Bronchial epithelial cell (primary cell): ENCODE measurements at regions not wholly inside any gene's neighbourhood (a gene's known extent, or its start where the extent isn't known, plus 50 kb on each side); places are given as distances from the start of the nearest gene placed in this dataset.
"Not testable (repeated sequence)": the region's sequence is repeated elsewhere in the genome, so short reads cannot be mapped to it uniquely, and the experiment has no call there.

Experiments used
- DNase-seq: peaks from one replicate; pipeline ENCODE4 v3.0.0-alpha.2; 2010; ENCODE audit warnings: low read depth
- FAIRE-seq: peaks from 2 replicates; lab custom pipeline; 2011; peaks lifted over from hg19 to GRCh38; lab: Jason Lieb, UNC
- H3K27me3 ChIP-seq: 2 replicates; pipeline ENCODE4 v1.5.1; 2011; ENCODE audit warnings: low read length; ENCODE audit not compliant: control insufficient read depth, insufficient read depth
- H3K36me3 ChIP-seq: 2 replicates; pipeline ENCODE4 v1.5.1; 2011; ENCODE audit warnings: low read length; ENCODE audit not compliant: control insufficient read depth, insufficient read depth
- H3K4me3 ChIP-seq: 2 replicates; pipeline ENCODE4 v1.5.1; 2011; ENCODE audit warnings: mild to moderate bottlenecking, low read depth, low read length, control low read depth
- CTCF ChIP-seq: IDR thresholded peaks from 2 replicates; pipeline ENCODE4 v1.5.1; 2011; ENCODE audit warnings: mild to moderate bottlenecking, moderate library complexity, low read length, control low read depth, inconsistent platforms; ENCODE audit not compliant: insufficient read depth, severe bottlenecking

- no peak for FAIRE-seq
Measured at GRCh38 chr7:79775911-79776310, 322.4 kb upstream of the MAGI2 start.

GRCh38 chr7:79774150-79774549 lies 320.7 kb upstream of the MAGI2 start:
- DNase-seq (peak; percentile 54), FAIRE-seq (no peak)
- no peaks in the 10 kb centered on the region for H3K36me3 ChIP-seq
- TF ChIP-seq CTCF, result no peak
- no peak overlapping the region for H3K4me3 ChIP-seq
- H3K27me3 ChIP-seq, result no peaks in the 10 kb centered on the region

More at GRCh38 chr7:79775911-79776310, 322.4 kb upstream of the MAGI2 start:
- no peak for DNase-seq
- H3K36me3 ChIP-seq, result no peaks in the 10 kb centered on the region
- no peak for TF ChIP-seq CTCF
- no peak overlapping the region for H3K4me3 ChIP-seq
- H3K27me3 ChIP-seq, result no peaks in the 10 kb centered on the region

- no peak for TF ChIP-seq CTCF
- no peak overlapping the region for H3K4me3 ChIP-seq
Measured at GRCh38 chr7:79770970-79771369, 317.5 kb upstream of the MAGI2 start.

GRCh38 chr7:79770063-79770462 lies 316.6 kb upstream of the MAGI2 start:
- TF ChIP-seq CTCF, result no peak
- H3K4me3 ChIP-seq, result no peak overlapping the region
- no peak for FAIRE-seq
- no peaks in the 10 kb centered on the region for H3K27me3 ChIP-seq
- H3K36me3 ChIP-seq, result no peaks in the 10 kb centered on the region
- no peak for DNase-seq

More at GRCh38 chr7:79770970-79771369, 317.5 kb upstream of the MAGI2 start:
- FAIRE-seq (no peak), DNase-seq (no peak)
- Histone ChIP-seq H3K36me3 (no peaks in the 10 kb centered on the region), H3K27me3 (no peaks in the 10 kb centered on the region)

- not testable (repeated sequence) for H3K27me3 ChIP-seq, FAIRE-seq, H3K4me3 ChIP-seq, DNase-seq, H3K36me3 ChIP-seq
Measured at GRCh38 chr7:79767876-79768560, 314.6 kb upstream of the MAGI2 start.

GRCh38 chr7:79767192-79767591 lies 313.7 kb upstream of the MAGI2 start:
- not testable (repeated sequence) for H3K27me3 ChIP-seq, DNase-seq, H3K36me3 ChIP-seq, H3K4me3 ChIP-seq, FAIRE-seq
